HS-5 (cell line): ENCODE measurements at regions not wholly inside any gene's neighbourhood (a gene's known extent, or its start where the extent isn't known, plus 50 kb on each side); places are given as distances from the start of the nearest gene placed in this dataset.
A peak's percentile ranks its signal among the peaks of the same experiment; 100 is the strongest.

Experiments used
- DNase-seq: peaks from one replicate; pipeline ENCODE4 v3.0.0-alpha.2; 2012; ENCODE audit warnings: low read depth

GRCh38 chr12:11946161-11946560, 124.6 kb upstream of the BCL2L14 start:
- DNase-seq = no peak

GRCh38 chr12:11947213-11947612, 123.5 kb upstream of the BCL2L14 start:
- no peak for DNase-seq

GRCh38 chr12:11949738-11950411, 120.9 kb upstream of the BCL2L14 start:
- no peak for DNase-seq

- DNase-seq = no peak
Observed at GRCh38 chr12:11951209-11951608, 119.5 kb upstream of the BCL2L14 start.

GRCh38 chr12:11953523-11953922, 117.2 kb upstream of the BCL2L14 start:
- DNase-seq = no peak

GRCh38 chr12:11954181-11954580, 116.6 kb upstream of the BCL2L14 start:
- no peak for DNase-seq

- DNase-seq = peak; percentile 91
Observed at GRCh38 chr12:11958221-11959091, 112.3 kb upstream of the BCL2L14 start.

GRCh38 chr12:11959117-11959823, 111.5 kb upstream of the BCL2L14 start:
- DNase-seq = no peak

GRCh38 chr12:11960646-11961045, 110.1 kb upstream of the BCL2L14 start:
- DNase-seq = no peak

- no peak for DNase-seq
Observed at GRCh38 chr12:11961686-11962085, 109.1 kb upstream of the BCL2L14 start.

- DNase-seq = no peak
Observed at GRCh38 chr12:11962860-11963259, 107.9 kb upstream of the BCL2L14 start.

- no peak for DNase-seq
Observed at GRCh38 chr12:11963841-11964471, 106.8 kb upstream of the BCL2L14 start.

GRCh38 chr12:11965258-11965910, 105.4 kb upstream of the BCL2L14 start:
- DNase-seq = no peak

GRCh38 chr12:11967376-11968047, 103.2 kb upstream of the BCL2L14 start:
- DNase-seq = no peak

GRCh38 chr12:11968048-11968383, 102.7 kb upstream of the BCL2L14 start:
- no peak for DNase-seq

- no peak for DNase-seq
Observed at GRCh38 chr12:11968516-11968915, 102.2 kb upstream of the BCL2L14 start.

GRCh38 chr12:11969437-11970154, 101.1 kb upstream of the BCL2L14 start:
- no peak for DNase-seq

- DNase-seq = no peak
Observed at GRCh38 chr12:11970155-11970520, 100.6 kb upstream of the BCL2L14 start.

- no peak for DNase-seq
Observed at GRCh38 chr12:11973396-11973795, 97.3 kb upstream of the BCL2L14 start.

- no peak for DNase-seq
Observed at GRCh38 chr12:11976005-11976404, 94.7 kb upstream of the BCL2L14 start.
